ENCODE measurements at regions not wholly inside any gene's neighbourhood (a gene's known extent, or its start where the extent isn't known, plus 50 kb on each side); places are given as distances from the start of the nearest gene placed in this dataset.

DNA sequence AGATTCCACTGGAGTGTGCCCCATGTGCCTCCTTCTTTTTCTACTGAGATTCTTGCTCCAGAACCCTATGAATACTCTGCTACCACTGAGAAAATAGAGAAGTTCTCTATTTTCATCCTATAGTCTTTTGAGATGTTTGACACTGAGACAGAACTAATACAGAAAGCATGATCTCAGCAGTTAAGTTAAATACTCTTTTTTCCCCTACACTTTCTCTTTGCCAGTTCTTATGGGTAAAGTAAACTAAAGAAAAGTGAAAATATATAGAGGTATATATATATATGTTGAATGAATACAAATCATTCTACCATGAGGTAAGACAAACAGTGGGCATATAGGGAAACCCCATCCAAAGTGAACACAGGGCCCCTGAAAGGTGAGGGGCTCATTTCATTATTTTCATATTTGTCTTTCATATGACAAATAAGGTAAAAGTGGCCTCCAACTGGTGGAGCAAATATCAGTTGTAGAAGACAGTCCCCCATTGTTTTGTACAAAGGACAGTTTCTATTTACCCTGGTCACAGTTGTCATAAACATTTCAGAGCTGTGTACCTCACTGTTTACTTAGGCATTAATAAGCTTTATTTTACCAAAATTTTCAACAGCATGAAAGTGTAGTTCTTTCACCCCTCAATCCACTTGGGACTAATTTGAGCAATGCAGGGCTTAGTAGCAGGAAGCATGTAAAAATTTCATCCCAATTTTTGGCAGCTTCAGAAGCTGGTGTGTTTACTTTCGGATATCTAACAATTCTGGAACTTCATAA is 188.3 kb upstream of the MARCKS start:
- no peak for DNase-seq (ENCODE audit: low read depth)

DNA sequence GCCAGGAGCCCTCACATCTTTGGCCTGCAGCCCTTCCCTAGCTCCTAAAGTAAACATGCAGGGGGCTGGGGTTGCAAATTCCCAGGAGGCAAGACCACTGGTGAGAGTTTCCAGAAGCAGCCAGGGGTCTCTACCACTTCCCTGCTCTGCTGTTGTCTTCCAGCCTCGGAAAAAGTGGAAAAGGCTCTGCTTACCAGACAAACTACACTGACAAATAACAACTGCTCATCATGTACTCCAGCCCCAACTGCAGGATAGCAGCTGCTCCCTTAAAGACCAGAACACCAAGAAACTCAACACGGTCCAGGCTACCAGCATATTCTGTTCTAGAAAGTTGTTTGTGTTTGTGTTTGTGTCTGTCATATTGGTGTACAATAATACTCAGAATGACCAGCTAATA is 187.5 kb upstream of the MARCKS start:
- no peak for DNase-seq (ENCODE audit: low read depth)

DNA sequence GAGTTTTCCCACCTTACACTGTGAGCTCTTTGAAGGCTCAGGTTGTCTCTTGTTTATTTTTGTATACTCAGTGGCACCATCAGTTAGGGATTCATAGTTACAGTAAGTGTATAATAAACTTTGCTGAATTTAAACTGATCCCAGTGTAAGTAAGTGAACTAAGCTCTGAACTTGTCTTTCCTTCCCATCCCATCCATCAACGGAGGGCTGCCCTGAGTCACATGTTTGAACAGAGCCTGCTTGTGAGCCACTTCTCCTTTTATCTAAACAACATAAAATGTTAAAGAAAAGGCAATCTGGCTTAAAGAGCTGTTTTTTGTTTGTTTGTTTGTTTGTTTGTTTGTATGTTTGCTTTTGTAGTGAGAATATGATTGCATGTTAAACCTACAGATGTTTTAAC is 185.7 kb upstream of the MARCKS start:
- DNase-seq (ENCODE audit: low read depth), result no peak

DNA sequence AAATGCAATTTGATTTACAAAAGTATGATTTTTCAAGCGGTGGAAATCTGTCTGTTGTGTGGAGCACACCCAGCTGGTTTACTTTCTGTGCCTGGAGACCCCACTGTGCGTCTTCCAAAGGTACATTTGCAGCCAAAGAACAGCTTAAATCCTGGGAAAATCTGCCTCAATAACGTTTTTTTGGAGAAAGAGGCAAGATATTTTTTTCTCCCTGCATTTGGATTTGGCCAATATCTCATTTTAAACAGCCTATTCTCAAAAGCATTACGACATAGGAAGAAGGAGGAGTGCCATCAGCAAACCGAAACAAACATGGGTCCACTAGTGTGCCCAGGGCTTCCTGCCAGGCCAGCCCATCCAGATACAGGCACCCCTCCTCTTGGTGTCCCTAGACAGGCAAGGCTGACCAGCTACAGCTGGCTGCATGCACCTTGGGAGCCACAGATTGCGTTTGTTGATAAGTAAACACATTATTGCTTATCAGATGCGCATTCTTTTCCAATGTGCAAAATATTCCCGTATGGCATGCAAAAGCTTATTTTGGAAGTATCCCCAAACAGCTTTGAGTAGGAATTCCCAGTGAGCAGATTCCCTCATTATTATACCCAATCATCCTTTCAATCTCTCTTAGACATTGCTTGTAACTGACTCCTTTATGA is 184.5 kb upstream of the MARCKS start:
- DNase-seq (ENCODE audit: low read depth), result no peak

DNA sequence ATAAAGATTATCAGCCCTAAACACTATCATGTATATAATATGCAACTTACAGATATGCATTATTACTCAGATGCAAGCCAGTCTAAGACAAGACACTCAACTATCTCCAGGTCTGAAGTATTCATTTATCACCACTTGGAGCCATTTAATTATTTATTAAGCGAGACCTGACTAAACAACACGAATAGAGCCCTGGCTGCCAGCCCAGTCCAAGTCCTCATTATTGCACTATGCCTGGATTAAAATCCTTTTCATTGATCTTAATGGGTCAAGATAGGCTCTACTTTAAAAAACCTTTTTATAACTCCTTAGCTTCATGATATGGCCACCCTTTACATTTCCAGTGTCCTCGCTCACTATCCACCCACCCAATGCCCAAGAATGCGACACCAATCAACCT is 183.1 kb upstream of the MARCKS start:
- DNase-seq (ENCODE audit: low read depth), result no peak

DNA sequence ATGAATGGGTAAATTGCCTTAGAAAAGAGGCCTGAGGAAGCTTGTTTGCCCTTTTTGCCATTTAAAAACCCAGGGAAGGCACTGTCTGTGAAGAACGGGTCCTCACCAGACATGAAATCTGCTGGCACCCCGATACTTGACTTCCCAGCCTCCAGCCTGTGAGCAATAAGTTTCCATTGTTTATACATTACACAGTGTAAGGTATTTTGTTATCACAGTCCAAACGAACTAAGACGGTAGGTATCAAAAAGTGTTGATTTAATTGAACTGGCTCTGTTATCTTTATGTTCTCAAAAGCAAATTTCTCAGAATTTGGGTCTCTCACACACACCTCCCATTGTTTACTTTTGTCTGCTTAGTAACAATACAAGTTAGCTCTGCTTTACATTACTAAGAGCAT is 181.1 kb upstream of the MARCKS start:
- no peak for DNase-seq (ENCODE audit: low read depth)

DNA sequence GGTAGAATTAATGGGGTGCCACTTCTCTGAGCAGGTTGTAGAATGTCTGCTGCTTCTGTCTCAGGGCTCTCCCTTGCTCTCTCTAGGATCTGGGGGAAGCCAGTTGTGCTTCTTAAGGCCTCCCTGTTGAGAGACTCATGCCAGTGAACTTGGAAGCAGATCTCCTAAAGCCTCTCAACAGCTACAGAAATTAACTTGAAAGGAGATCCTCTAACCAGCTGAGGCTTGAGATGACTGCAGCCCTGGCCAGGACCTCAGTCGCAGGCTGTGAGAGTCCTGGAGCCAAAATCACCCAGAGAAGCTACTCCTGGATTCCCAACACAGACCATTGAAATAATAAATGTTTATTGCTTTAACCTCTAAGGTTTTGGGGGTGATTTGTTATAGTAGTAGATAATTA is 180.2 kb upstream of the MARCKS start:
- DNase-seq (ENCODE audit: low read depth), result no peak

DNA sequence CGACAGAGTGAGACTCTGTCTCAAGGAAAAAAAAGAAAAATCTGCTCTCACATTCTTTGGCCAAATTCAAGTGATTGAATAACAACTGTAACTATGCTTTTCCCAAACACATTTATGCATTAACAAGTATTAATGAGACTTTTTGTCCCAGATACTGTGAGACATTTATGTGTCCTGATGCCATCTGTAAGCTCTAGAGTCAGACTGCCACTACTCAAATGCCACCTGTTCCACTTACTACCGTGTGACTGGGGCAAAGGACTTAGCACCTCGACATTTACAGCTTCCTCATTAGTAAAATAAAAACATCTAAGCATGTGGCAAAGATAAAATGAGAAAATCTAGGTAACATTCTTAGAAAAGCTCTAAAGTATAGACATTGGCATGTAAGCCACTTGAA is 178.1 kb upstream of the MARCKS start:
- DNase-seq (ENCODE audit: low read depth), result no peak

DNA sequence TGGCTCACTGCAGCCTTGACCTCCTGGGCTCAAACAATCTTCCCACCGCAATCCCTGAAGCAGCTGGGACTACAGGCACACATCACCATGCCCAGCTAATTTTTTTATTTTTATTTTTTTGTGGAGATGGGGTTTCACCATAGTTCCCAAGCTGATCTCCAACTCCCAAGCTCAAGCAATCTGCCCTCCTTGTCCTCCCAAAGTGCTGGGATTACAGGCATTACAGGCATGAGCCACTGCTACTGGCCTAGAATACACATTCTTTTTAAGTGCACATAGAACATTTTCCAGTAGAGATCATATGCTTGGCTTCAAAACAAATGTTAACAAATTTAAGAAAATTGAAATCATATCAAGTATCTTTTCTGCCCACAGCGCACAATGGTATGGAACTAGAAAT is 176.8 kb upstream of the MARCKS start:
- DNase-seq (ENCODE audit: low read depth), result no peak

DNA sequence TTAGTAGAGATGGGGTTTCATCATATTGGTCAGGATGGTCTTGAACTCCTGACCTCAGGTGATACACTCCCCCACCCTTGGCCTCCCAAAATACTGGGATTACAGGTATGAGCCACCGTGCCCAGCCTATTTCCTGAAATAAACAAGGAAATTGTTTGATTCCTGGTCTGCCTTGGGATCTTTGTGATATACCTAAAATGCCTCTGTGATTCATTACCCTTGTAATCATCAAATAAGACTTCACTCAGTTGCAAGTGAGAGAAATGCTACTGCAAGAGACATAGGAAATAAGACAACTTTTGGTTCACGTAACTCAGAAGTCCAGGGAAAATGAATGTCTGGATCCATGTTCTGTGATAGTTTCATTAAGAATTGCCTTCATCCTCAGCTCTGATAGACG is 173.2 kb upstream of the MARCKS start:
- no peak for DNase-seq (ENCODE audit: low read depth)

DNA sequence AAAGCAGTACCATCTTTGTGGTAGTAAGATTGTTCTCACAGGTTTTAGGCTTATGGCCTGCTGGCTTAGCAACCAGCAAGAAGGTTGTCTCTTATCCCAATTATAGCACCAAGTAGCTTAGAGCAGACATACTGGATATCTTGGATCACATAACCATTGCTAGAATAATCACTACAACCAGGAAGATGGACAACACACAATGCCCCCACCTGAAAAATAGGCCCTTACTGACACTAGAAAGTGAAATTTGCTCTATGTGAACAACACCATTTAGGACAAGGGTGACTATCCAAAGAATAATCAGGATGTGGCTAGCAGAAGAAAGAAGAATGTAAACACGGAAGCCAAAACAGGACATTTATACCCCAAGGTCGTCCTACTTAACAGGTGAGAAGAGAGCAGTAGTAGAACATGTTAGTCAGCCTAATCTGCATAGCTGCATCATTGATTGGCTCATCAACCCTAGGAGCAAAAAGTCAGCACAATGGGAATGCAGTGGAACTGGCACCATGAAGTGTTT is 172.7 kb upstream of the MARCKS start:
- DNase-seq (ENCODE audit: low read depth), result peak; percentile 62

DNA sequence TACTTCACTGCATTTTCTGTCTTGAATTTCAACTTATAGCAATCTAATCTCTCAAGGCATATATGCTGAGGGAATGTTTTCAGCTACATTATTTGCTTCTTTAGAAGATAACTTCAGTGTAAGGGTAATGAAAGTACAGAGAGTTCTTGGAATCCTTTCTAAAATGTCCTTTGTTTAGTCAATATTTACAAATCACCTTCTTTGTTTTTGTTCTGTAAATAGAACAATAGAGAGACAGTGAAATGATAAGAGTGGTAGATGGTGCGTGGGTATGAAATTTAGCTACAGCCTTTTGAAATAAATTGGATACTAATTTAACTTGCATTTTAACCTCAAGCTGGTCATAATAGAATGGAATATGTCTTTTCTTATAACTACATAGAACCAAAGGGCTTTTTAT is 171.1 kb upstream of the MARCKS start:
- DNase-seq (ENCODE audit: low read depth), result no peak

DNA sequence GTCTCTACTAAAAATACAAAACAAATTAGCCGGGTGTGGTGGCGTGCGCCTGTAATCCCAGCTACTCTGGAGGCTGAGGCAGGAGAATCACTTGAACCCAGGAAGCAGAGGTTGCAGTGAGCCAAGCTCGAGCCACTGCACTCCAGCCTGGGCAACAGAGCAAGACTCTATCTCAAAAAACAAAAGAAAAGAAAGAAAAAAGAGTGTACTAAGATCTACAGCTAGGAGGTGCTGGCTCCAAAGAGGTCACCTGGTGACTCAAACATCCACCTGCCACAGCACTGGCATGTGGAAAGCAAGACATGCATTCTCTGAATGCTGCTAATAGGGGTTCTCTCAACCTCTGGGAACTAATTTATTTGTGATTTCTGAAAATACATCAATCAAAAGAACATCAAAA is 167.5 kb upstream of the MARCKS start:
- peak; percentile 19 for DNase-seq (ENCODE audit: low read depth)

DNA sequence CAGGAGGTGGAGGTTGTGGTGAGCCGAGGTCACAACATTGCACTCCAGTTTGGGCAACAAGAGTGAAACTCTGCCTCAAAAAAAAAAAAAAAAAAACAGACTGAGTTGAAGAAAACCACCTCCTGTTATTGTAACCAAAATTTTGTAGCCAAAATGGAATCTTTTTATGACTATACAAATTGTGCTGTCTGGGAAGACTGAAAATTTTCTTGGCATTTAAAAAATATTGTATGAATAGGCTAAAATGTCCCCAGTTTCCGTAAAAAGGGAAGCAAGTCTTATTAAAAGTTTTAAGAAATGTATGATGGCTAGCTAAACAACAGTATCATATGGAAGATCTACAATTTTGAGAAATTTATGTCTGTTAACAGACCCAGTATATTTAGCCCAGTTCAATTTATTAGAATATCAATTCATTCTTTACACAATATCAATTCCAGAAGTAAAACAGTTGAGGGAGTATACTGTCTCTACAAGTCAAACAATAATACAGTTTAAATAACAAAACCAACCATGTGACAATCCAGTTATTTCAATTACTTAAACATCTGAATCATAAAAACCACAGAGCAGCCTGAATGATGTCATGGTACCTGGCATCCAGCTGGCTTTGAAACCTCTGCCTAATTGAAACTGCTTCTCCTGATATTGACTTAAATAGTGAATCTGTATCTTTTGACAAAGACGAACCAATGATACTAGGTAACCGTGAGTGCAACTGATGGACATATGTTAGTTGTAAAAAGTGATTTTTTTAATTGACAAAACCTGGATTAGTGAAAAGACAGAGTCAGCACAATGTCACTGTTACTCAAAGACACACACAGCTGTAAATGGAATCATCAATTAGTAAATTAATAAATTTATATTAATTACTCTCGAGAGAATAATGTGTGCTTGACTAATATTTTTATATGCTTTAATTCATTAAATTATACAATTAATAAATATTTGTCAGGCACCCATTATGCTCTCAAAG is 166.6 kb upstream of the MARCKS start:
- peak; percentile 89 for DNase-seq (ENCODE audit: low read depth)

DNA sequence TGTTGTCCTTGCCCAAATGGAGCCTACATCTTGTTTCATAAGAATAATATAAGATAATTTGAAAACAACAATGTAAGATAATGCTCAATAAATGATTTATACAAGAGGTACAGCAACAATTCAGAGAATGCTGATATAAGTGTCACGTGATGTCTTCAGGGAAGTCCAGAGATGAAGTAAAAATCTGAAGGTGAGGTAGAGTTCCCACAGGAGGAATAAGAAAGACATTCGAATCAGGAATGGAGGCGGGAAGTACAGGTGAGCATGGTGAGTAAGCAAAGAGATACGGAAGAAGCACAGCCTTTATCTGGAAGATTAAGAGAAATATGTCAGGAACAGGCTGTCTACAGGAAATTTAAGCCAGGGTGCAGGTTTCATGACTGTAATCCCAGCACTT is 165.9 kb upstream of the MARCKS start:
- DNase-seq (ENCODE audit: low read depth), result no peak

DNA sequence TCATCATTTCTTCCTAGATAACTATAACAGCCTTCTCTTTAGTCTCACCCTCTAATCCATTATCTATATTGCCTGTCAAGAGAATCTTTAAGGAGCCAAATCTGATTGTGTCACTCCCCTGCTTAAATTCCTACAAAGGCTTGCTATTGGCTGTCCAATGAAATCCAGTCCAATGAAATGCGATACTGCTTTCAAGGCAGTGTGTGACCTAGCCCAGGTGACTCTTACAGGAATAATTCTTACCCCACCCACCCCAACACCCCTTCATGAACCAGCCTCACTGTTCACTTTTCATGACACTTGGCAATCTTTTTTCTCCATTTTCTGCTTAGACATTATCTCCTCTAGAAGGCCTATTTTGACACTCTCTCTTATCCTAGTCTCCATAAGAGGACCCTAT is 163.3 kb upstream of the MARCKS start:
- DNase-seq (ENCODE audit: low read depth), result peak; percentile 8

DNA sequence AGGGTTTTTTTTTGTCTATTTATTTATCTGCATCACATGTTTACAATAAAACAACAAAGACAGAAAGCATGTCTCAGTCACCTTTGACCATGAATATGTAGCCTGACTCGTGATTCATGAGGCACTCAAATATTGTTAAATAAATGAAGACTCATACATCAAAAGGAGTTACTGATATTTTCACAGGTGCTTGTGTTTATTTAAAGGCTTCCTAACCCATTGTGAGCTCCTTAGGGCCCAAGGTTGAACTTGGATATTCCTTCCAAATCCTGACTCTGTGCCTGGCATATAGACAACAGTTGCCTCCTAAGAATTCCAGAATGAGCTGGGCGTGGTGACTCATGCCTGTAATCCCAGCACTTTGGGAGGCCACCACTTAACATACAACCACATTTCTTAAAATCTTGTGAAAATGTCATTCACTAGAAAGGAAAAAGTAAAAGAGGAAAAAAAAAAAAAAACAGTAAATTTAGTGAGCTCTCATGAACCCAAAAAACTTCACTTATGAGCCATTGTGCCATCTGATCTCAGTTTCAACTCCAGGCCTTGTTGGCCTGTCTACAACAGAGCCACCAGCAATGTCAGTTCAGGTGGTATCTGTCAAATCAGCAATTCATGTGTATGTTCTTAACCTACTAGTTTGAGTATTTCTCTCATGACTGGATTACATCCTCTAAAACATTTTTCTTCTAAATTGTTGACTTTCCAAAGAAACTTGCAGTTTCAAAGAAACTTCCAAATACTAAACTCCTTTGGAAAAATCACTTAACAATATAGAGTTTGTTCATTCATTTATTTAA is 162.7 kb upstream of the MARCKS start:
- DNase-seq (ENCODE audit: low read depth), result peak; percentile 66

DNA sequence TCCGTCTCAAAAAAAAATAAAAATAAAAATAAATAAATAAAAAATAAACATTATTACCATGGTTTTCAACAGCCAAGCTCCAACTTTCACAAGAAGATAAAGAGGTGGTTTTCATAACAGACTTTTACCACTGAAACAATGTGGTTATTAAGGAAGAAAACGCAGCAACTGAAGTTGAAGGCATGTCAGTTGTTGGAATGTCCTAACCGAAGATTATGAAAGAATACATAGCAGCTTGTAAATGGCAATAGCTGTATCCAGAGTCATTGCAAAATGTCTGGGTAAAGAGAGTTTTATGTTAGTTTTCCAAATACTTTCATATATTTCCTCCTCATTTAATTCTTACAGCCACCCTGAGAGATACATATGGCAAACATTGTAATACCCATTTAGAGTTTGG is 161.6 kb upstream of the MARCKS start:
- no peak for DNase-seq (ENCODE audit: low read depth)

DNA sequence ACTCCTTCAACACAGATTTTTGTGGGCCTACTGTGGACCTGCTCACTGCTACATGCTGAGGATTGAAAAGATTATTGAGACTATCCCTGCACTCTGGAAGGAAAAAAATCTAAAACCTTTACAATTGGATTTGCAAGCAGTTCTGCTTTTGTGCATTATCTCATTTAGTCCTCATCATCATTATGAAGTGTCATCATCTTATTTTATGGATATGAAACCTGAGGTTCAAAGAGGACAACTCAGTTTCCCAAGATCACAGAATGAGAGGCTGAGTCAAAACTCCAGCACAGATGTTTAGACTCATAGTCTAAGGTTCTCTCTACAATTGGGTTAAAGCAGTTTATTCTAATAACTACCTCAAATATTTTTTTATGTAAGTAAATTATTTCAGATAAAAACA is 160.2 kb upstream of the MARCKS start:
- peak; percentile 45 for DNase-seq (ENCODE audit: low read depth)

DNA sequence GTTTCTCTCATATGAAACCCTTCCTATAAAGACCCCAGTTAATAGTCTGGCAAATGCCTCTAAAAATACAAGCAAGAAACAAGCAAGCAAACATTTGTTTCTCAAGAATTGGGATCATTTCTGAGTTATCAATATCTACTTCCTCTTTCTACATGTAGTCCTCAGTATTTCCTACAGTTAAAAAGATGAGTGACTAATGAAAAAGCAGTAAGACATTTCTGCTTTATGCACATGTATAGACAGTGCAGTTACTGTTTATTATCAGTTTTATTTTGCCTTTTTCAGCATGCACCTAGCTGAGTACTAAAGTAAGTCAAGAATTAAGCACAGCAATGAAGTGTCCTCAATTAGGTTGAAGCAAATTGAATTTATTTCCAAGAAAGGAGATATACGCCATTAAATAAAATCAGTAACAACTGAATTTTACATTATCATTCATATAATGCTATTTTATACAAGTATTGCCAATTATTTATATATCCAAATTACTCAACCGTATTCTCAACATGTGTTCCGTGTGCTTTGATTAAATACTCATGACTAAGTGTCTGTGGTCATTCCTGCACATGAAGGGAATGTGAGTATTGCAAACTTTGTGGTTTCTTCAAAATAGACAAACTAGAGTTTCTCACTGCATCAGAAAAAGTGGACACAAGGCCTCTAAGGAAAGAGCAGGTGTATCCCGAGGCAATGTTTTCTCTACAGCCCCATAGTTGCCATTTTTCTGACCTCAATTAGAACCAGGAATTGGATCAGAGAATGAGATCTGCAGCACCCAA is 159.3 kb upstream of the MARCKS start:
- peak; percentile 95 for DNase-seq (ENCODE audit: low read depth)

DNA sequence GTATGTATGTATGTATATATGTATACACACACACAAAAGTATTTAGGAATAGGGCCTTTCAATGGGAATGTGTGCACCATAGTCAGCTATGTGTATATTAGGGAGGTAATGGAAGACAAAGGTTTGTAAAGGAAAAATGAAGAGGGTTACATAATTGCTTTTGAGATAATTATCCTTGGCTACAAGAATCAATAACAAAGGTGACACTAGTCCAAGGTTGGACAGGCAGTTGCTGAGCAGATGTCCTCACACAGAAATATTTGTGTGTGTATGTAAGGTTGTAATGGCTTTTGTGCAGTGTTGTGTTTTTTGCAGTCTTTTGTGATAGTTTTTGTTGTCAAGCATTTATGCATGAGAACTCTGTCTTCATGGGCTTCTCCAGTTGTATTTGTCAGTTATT is 157.9 kb upstream of the MARCKS start:
- DNase-seq (ENCODE audit: low read depth), result no peak

Measured in ELR (cell line).